Lower leg skin (tissue), 3 donors: ENCODE measurements at regions not wholly inside any gene's neighbourhood (a gene's known extent, or its start where the extent isn't known, plus 50 kb on each side); places are given as distances from the start of the nearest gene placed in this dataset.

Experiments
- POLR2A ChIP-seq, 2 donors: fragments of 450-650 bp; IDR thresholded peaks; one replicate each; pipeline ENCODE4 v1.6.1; 2016 to 2017; ENCODE audit warnings: antibody characterized with exemption in 2 of 2, mild to moderate bottlenecking in 1 of 2, moderate library complexity in 1 of 2
- TF ChIP-seq, protein P1 (sequence below), 3 donors: fragments of 450-650 bp; IDR thresholded peaks; one replicate each; pipeline ENCODE4 v1.5.1; 2016; ENCODE audit warnings: antibody characterized with exemption in 3 of 3, mild to moderate bottlenecking in 3 of 3, moderate library complexity in 2 of 3

DNA sequence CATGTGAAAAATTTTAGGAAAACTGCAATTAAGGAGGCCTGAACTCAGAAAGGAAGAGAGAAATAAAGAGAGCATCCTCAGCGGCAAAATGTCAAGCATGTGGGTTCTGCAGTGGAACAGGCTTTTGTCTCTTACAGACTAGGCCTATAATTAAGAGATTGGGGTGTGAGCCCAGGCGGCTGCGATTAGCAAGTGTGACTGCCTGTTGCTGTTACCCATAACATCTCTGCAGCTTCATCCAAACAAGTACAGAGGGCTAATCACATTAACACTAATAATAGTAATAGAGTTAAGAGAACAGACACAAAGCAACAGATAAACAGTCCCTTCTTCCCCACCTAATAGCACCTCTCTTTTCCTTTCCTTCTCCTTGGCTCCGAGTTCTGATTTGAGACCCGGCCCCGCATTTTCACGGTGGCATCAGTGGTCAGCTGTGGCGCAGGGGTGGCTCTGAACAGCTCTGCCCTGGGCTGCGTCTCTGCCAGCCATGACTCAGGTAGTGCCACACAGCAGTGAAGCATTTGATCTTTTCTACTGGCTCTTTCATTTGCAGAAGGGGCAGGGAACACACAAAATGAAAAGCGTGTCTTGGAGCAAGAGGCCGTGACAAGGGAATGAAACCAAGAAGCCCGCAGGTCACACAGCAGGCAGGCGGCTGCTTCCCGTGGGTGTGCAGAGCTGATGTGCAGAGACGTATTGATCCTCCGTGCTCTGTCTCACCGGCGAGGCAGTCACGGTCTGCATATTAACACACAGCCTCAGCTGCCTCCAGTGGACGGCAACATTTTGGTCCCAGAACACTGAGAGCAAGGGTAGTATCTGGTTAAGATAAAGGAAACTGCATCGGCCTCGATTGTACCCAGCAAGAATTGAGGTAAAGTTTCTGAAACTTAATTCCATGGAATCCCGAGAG lies 103.1 kb downstream of the KLF6 start:
- TF ChIP-seq POLR2A (IDR thresholded peaks at IDR 0.05), result no peak
- TF ChIP-seq, protein P1, sequence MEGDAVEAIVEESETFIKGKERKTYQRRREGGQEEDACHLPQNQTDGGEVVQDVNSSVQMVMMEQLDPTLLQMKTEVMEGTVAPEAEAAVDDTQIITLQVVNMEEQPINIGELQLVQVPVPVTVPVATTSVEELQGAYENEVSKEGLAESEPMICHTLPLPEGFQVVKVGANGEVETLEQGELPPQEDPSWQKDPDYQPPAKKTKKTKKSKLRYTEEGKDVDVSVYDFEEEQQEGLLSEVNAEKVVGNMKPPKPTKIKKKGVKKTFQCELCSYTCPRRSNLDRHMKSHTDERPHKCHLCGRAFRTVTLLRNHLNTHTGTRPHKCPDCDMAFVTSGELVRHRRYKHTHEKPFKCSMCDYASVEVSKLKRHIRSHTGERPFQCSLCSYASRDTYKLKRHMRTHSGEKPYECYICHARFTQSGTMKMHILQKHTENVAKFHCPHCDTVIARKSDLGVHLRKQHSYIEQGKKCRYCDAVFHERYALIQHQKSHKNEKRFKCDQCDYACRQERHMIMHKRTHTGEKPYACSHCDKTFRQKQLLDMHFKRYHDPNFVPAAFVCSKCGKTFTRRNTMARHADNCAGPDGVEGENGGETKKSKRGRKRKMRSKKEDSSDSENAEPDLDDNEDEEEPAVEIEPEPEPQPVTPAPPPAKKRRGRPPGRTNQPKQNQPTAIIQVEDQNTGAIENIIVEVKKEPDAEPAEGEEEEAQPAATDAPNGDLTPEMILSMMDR (IDR thresholded peaks at IDR 0.05), result no peak
